GM12878 (cell line): ENCODE measurements at regions not wholly inside any gene's neighbourhood (a gene's known extent, or its start where the extent isn't known, plus 50 kb on each side); places are given as distances from the start of the nearest gene placed in this dataset.

ENCODE experiments used
- CBX3 ChIP-seq: fragments of 200-600 bp; sonication (generic); IDR thresholded peaks from 2 replicates; pipeline ENCODE4 v1.6.1; 2016; ENCODE audit warnings: low read depth, borderline replicate concordance
- CHD2 ChIP-seq: IDR thresholded peaks from 2 replicates; pipeline ENCODE4 v1.6.1; 2011; ENCODE audit warnings: low read depth, low read length, improper control_type of control experiment, borderline replicate concordance
- ESRRA ChIP-seq: IDR thresholded peaks from 2 replicates; pipeline ENCODE4 v1.6.1; 2012; ENCODE audit warnings: mild to moderate bottlenecking, low read length, improper control_type of control experiment
- RCOR1 ChIP-seq: conservative IDR thresholded peaks from 2 replicates; pipeline ENCODE4 v1.6.1; 2012; ENCODE audit warnings: low read depth, low read length, improper control_type of control experiment
- TF ChIP-seq, protein P1 (sequence below), 3 experiments: IDR thresholded peaks in 2 of 3; conservative IDR thresholded peaks in 1 of 3; 2 replicates each; pipeline ENCODE4 v1.5.1; 2011; ENCODE audit warnings: low read depth in 3 of 3, low read length in 3 of 3, mild to moderate bottlenecking in 3 of 3, control low read depth in 2 of 3, moderate library complexity in 2 of 3, inconsistent platforms in 1 of 3, mixed read lengths in 1 of 3; ENCODE audit not compliant: control insufficient read depth in 2 of 3, insufficient read depth in 1 of 3; ENCODE audit errors: extremely low read depth in 1 of 3

DNA sequence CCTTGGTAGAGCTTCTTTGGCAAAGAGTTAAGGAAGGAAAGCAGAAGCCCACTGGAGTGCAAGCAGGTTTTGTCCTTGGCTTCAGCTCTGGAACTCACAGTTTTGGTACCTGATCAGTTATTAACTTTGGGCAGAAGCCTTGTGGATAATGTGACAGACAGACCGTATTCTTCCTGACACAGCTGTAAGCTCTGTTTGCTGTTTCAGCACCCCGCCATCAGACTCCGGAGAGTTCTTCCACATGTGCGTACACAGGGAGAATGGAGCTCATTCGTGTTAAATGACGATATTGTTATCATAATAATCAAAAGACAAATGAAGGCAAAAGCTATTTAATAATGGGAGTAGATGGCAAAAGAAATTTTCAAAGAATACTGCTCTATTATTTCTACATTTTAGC, 155.1 kb upstream of the ARGLU1 start:
- TF ChIP-seq RCOR1 (no peak), CHD2 (no peak), CBX3 (no peak), ESRRA (no peak)
- TF ChIP-seq, protein P1, sequence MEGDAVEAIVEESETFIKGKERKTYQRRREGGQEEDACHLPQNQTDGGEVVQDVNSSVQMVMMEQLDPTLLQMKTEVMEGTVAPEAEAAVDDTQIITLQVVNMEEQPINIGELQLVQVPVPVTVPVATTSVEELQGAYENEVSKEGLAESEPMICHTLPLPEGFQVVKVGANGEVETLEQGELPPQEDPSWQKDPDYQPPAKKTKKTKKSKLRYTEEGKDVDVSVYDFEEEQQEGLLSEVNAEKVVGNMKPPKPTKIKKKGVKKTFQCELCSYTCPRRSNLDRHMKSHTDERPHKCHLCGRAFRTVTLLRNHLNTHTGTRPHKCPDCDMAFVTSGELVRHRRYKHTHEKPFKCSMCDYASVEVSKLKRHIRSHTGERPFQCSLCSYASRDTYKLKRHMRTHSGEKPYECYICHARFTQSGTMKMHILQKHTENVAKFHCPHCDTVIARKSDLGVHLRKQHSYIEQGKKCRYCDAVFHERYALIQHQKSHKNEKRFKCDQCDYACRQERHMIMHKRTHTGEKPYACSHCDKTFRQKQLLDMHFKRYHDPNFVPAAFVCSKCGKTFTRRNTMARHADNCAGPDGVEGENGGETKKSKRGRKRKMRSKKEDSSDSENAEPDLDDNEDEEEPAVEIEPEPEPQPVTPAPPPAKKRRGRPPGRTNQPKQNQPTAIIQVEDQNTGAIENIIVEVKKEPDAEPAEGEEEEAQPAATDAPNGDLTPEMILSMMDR (IDR thresholded peaks at IDR 0.05 in 2 of 3, conservative IDR thresholded peaks at IDR 0.05 in 1 of 3; ENCODE audit: control insufficient read depth in 2 of 3, extremely low read depth in 1 of 3, insufficient read depth in 1 of 3, low read depth in 3 of 3, low read length in 3 of 3) = no peak
